NOMO-1 treated with DMSO at 0.1 percent for 48 hours (cell line): ENCODE measurements at regions not wholly inside any gene's neighbourhood (a gene's known extent, or its start where the extent isn't known, plus 50 kb on each side); places are given as distances from the start of the nearest gene placed in this dataset.

Experiments used
- DNase-seq: peaks from one replicate; lab custom pipeline; 2025; ENCODE audit not compliant: unreplicated experiment; lab: John Stamatoyannopoulos, UW

DNA sequence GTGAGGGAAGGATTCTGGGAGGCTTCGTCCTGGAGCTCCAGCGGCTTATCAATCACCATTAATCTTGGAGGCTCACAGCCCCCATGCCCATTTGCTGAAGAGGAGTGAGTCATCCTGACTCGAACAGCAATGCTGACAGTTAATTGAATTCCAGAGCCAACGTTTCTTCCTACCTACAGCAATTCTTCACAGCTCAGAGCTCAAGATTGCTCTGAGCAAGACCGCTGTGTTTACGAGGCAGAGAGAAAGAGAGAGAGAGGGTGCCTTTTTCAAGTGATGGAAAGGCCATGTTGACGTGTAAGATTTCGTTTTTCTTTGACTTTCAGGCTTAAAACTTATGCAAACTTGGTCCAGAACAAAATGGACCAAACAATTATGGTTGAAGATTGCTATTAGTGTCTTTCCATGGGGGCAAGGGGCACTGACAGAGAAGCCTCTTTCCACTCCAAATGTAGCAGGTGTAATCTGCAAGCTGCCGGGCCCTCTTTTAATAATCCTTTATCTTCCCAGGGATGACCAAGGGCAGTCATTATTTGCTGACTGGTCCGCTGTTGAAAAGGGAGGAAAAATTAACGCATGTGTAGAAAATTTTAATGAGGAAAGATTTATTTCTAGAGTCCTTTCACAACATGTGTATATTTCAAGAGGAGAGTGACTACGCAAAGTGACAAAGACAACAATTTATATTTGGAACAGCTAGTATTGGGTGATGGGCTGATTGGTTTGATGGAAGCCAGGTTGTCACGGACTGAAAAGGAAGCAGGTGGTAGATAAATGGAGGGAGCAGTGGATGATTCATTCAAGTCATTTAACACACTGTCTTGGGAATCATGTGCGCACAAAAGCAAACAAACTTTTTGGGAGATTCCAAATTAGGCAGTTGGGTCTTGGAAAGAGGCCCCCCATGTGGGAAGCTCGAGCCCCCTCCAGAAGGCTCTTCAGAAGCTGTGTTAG lies 136.1 kb upstream of the IRF2BP2 start:
- peak; percentile 47 for DNase-seq

DNA sequence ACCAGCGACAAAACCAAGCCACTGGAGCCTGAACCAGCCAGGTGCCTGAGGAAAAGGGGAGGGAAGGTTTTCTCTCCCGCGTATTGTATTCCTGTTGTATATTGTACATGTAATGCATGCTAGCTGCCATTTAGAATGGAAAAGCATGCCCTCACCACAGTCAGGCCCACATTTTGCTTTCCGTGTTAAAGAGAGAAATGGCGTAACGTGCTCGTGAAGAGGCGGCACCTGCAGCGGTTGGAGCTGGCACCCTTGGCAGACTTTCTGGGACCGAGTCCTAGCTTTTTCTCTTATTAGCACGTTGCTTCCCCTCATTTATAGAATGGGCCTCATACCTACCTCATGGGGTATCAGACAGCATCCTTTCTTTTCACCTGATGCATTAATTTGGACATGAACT lies 135.3 kb upstream of the IRF2BP2 start:
- no peak for DNase-seq

- DNase-seq = no peak
These were observed 134.0 kb upstream of the IRF2BP2 start for GRCh38 chr1:234743791-234744611.

DNA sequence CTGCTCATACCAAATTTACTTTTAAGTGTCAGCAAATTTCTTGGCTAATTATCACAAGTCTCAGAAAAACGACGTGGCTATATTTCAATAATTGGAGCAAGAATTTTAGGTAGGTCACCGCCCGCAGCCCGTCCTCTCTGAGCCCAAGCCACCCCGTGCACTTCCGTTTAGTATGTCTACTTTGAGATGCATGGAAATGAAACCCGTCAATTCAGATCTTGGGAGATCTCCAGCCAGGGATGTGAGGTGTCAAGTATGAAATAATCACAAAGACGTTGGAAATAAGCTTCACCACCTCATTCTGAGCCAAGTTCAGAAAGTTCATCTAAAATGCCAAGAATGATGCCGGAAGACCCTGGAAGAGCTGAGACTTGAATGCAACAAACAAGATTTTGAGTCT lies 132.6 kb upstream of the IRF2BP2 start:
- DNase-seq = no peak

DNA sequence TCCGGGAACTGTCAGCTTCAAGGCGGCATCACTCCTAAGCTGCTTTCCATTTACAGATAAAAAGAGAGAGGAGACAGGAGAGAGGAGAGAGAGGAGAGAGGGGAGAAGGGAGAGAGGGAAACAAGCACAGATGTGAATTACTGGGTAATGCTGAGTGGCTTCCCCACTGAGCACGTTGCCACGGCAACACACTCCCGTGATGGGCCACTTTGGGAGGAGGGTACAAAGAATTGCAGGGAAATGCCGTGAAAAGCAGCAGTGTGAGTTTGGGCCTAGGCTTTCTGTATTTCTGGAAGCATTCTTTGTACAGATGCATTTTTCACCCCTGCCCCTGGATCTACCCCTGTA lies 128.0 kb upstream of the IRF2BP2 start:
- no peak for DNase-seq

- DNase-seq = no peak
These were observed 125.9 kb upstream of the IRF2BP2 start for GRCh38 chr1:234735916-234736315.

GRCh38 chr1:234735476-234735875 lies 125.5 kb upstream of the IRF2BP2 start:
- no peak for DNase-seq

DNA sequence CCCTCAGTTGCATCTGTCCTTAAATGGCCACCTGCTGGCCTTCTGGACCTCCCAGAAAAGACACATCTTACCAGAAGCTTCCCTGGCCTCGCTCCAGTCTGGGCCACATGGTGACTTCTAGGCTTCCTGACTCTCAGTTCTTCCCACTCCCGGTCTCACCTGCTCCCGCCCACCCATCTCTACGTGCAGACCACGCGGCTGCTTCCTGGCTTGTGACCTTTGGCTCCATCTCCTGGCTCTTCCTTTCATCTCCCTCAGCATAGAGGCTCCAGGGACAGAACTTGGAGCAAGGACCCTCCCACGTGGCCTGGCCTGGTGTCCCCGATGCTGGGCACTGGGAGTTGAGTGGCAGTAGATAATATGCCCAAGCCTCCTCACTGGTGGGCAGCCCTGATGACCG lies 124.9 kb upstream of the IRF2BP2 start:
- no peak for DNase-seq

- DNase-seq = no peak
These were observed 124.4 kb upstream of the IRF2BP2 start for GRCh38 chr1:234734412-234734835.

GRCh38 chr1:234733427-234733826 lies 123.4 kb upstream of the IRF2BP2 start:
- no peak for DNase-seq

DNA sequence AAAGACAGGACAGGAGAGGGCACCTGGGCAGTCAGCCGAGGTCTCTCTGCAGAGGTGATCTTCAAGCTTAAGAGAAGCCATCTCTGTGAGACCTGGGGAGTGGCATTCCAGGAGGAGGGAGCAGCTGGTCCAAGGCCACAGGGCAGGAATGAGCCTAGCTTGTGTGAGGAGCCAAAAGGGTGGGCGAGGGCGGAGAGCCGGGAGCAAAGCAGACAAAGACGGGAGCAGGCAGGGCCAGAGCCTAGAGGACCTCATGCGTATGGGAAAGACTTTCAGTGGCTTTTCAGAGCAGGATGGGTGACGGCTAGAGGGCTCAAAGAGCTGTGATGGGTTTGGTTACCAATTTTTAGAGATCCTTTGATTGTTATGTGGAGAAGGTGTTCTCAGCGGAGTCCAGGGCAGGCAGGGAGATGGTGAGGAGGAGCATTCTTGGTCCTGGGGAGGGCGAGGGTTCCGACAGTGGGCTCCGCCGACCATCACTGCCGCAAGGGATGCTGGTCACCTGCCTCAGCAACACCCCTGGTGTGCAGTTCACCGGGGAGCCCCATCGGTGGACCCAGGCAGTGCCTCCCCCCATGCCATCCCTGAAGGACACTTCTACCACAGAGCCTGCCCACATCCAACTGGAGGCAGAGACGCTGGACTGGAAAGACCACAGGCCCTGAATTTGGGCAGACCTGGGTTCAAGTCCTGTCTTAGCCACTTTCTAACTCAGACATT lies 122.9 kb upstream of the IRF2BP2 start:
- no peak for DNase-seq

- no peak for DNase-seq
These were observed 122.3 kb upstream of the IRF2BP2 start for GRCh38 chr1:234732260-234732659.

GRCh38 chr1:234731569-234732085 lies 121.6 kb upstream of the IRF2BP2 start:
- peak; percentile 36 for DNase-seq

DNA sequence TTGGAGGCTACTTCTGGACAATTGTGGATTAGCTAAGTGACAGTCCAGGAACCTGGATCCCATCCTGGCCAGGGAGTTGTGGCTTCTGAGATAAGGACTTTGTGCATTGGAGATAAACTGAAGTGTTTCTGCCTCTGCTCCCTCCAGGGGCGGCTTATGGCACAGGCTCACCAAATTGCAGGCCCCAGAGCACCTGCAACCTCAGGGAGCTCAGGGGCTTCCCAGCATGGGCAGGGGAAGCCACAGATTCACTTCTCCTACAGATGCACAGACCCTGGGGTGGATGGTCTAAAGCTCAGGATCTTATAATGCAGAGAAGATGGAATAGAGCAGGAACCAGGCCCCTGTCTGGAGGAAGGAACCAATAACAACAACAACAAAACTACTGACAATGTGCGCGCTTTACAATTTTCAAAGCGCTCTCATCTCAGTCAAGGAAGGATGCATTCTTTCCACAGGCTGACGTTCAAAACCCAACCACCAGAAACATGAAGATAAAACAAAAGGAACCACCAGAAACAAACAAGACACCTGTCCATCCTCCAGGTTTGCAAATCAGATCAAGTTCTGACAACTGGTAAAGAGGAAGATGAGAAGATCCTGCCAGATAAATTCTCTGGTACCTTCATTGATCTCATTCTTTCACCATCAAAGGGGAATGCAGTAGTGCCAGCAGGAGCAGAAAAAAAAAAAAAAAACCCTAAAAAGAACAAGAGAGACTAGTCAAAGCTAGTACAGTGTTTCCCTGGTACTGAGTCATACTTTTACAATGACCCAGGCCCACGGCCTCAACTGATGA lies 121.0 kb upstream of the IRF2BP2 start:
- DNase-seq = no peak

DNA sequence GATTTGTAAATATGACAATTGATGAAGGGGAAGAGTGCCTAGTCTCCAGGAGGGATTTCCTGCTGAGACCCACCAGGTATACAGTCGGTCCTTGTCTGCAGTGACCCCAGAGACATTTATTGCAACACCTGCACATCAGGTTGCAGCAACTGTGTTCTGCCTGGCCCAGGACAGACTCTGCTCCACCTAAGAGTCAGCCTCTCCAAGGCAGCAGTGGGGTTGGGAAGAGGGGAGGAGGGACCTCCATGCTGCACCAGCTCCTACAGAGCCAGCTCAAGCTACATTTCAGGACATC lies 120.4 kb upstream of the IRF2BP2 start:
- DNase-seq = no peak

GRCh38 chr1:234729561-234730474 lies 119.8 kb upstream of the IRF2BP2 start:
- peak; percentile 77 for DNase-seq

- no peak for DNase-seq
These were observed 118.8 kb upstream of the IRF2BP2 start for GRCh38 chr1:234728740-234729139.

GRCh38 chr1:234727018-234727940 lies 117.3 kb upstream of the IRF2BP2 start:
- DNase-seq = peak; percentile 81
